NCI-H748 treated with DMSO at 0.1 percent for 48 hours (cell line): ENCODE measurements at regions not wholly inside any gene's neighbourhood (a gene's known extent, or its start where the extent isn't known, plus 50 kb on each side); places are given as distances from the start of the nearest gene placed in this dataset.

Experiments used
- DNase-seq: peaks from one replicate; lab custom pipeline; 2025; lab: John Stamatoyannopoulos, UW

DNA sequence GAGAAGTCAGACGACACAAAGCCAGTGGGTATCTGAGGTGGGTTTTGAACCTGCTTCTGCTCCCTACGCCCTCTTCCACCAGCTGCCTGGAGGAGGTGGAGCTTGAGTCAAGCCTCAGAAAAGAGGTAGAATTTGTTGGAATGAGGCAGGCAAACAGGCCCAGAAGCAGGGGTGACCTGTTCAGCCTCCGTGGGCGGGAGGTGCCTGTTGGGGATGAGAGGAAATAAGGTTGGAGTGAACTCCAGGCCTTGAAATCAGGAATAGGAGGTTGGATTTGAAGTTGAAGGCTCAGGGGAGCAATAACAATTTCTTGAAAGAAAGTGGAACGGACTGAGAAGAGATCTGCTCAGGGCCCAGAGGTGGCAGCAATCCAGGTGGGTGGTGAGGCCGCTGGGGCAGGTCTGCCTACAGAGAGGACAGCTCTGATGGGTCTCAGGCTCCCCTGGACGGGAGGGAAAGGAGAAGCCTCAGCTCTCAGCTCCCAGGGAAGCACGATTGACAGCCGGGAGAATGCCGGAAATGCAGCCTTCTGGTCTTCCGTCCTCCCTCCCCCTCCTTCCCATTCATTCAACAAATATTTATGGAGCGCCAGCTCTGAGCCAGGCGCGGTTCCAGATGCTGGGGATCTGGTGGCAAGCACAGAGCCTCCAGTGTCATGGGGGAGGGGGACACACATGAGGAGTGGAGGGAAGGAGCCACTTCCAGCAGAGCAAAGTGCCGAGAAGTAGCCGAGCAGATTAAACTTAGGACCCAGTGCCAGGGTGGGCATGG lies 61.9 kb upstream of the CIBAR2 start:
- no peak for DNase-seq

- DNase-seq = no peak
Measured at GRCh38 chr16:85174871-85175723, 62.8 kb upstream of the CIBAR2 start.

GRCh38 chr16:85175724-85176233 lies 63.5 kb upstream of the CIBAR2 start:
- DNase-seq = no peak

GRCh38 chr16:85176541-85177447 lies 64.5 kb upstream of the CIBAR2 start:
- DNase-seq = no peak

- no peak for DNase-seq
Measured at GRCh38 chr16:85177448-85177846, 65.2 kb upstream of the CIBAR2 start.

DNA sequence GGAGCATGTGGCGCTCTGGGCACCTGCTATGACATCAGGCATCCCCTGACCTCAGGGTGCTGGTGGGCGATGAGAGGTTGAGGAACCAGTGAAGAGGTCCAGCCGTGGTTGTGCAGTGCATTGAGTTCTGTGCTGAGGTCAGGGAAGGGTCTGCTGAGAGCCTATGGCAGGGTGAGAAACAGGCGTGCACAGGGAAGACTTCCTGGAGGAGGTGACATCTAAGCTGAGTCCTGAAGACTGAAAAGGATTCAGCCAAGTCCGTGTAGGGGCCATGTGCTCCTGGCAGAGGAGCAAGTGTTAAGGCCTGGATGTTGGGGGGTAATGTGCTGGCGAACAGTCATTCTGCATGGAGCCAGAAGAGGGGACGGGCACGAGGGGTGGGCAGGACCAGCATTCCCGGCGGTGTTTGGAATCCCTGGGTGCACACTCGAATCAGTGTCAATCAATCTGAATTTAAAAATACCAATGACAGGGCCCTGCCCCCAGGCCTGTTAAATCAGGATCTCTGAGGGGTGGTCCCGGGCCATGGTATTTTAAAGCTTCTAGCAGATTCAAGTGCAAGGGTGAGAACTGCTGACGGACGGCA lies 65.8 kb upstream of the CIBAR2 start:
- no peak for DNase-seq

DNA sequence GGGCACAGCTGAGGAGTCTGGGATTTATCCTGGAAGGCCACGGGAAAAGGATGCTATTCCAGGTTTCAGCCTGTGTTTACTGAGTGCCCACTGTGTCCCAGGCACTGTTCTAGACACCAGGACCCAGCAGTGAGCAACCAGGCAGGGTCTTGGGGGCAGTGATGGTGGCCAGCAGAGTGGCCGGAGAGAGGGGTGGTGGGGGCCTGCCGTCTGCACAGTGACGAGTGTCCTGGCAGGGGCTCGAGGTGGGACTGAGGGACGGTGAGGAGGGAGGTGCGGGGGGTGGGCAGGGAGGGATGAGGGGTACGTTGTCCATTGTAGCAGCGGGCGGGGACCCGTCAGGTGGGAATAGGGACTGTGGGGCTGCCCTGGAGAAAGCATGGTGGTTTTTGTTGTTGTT lies 66.3 kb upstream of the CIBAR2 start:
- DNase-seq = no peak

- no peak for DNase-seq
Measured at GRCh38 chr16:85179344-85180046, 67.2 kb upstream of the CIBAR2 start.

DNA sequence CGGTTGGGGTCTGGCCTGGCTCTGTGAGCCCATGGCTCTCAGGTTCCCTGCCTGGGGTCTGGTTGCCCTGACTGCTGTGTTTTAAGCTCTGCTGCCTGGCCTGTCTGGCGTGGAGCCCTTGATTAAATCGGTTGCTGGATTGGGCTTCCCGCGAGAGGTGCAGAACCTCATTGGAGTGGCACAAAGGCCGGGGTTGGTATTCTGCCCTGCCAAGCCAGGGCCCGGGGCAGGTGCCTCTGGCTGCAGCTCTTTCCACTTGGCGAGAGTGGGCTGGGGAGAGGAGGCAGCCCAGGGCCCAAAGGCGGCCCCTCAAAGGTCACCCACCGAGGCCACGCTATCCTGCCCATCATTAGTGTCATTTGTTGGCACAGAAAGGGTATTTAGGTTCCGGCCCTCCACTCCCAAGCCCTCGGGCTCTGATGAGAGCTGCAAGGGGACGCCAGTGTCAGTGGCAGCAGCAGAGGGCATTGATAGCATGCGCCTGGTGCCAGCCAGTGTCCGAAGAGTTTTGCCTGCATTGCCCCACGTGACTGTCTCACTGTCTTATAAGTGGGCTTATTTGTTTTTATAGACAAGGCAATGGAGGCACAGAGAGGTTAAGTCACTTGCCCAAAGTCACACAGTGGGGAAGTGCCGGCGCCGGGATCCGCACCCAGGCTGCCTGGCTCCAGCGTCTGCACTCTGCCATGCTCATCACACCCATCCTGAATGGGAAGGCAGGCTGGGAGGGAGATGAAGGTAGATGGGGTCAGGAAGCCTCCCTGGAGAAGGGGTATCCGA lies 68.0 kb upstream of the CIBAR2 start:
- DNase-seq = no peak

GRCh38 chr16:85180827-85181738 lies 68.8 kb upstream of the CIBAR2 start:
- no peak for DNase-seq

DNA sequence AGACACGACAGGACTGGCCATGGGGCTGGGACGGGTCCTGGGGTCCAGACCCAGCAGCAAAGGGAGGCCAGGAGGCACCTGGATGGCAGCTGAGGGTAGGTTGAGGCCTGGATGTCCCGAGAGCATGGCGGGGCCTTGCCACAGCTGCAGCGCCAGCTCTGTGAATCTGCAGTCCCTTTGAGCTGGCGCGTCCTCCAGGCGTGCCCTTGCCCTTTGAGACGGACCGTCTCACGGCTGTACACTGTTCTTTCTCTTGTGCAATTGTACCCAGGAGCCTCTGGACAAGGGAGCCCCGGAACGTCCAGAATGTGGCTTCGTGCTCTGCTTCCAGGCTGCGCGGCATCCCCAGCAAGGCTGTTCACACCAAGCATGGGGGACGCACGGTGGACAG lies 69.5 kb upstream of the CIBAR2 start:
- DNase-seq = no peak

- no peak for DNase-seq
Measured at GRCh38 chr16:85182286-85182685, 70.0 kb upstream of the CIBAR2 start.

DNA sequence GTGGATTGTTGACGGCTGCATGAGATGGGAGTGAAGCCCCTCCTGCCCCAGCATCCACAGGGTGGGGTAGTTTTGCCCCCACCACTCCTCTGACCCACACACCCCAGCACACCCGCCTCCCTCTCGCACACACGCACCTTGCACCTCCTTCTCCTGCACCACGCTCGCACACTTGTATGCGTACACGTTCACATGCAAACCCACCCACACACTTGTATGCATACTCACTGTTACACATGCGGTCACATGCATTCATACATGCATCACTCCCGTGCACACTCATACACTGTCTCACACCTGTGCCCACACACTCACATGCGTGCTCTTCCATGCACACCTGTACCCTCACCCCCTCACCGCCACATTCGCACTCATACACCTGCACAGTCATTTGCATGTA lies 70.5 kb upstream of the CIBAR2 start:
- DNase-seq = no peak

- no peak for DNase-seq
Measured at GRCh38 chr16:85183564-85183963, 71.3 kb upstream of the CIBAR2 start.

DNA sequence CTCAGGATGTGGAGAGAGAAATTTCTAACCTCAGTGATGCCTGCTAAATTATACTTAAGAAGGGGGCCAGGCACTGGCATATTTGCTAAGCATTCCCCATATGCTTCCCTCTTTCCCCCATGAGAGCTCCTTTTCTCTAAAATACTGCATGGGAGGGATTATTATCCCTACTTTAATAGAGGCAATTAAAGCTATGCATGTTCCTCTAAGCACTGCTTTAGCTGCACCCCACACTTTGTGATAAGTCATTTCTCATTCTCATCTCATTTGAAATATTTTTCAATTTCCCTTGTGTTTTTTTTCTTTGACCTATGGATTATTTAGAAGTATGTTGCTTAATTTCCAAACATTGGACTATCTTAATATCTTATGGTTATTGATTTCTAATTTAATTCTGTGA lies 72.1 kb upstream of the CIBAR2 start:
- DNase-seq = no peak

- no peak for DNase-seq
Measured at GRCh38 chr16:85185303-85186100, 73.2 kb upstream of the CIBAR2 start.

DNA sequence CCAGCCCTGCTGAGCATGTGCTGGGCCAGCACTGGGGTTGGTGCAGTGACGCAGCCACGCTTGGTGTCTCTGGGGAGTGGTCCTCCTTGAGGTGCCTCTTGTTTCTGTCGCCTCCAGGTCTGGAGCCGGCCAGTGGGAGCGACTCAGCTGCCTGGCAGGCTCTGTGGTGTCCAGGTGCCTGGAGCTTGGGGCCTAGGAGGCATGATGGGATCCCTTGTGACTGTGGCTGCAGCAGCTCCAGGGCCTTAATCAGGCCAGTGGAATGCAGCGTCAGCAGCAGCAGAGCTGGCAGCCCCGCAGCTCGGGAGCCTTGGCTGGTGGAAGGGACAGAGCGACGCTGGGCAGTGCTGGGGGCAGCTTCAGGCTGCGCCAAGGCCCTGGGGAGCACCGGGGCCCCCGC lies 74.7 kb upstream of the CIBAR2 start:
- DNase-seq = no peak

DNA sequence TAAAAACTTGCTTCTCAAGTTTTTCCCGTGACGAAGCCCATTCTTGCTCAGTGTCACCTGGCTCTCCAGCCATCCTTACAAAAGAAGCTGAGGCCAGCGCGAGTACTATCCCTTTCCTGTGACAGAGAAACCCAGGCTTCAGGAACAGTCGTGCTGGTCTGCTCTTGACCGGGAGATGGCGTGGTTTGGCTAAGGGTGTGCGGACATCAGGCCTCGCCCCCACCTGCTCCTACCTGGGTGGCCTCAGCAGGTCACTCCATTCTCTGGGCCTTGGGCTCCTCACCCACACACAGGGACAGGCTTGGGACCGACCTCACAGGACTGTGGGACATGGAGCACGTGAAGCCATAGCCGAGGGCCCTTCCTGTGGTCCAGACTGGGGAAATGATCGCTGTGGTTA lies 75.2 kb upstream of the CIBAR2 start:
- DNase-seq = no peak
